ENCODE measurements at regions not wholly inside any gene's neighbourhood (a gene's known extent, or its start where the extent isn't known, plus 50 kb on each side); places are given as distances from the start of the nearest gene placed in this dataset.
"Not testable (repeated sequence)": the region's sequence is repeated elsewhere in the genome, so short reads cannot be mapped to it uniquely, and the experiment has no call there.

GRCh38 chr4:1544861-1545281 is 138.6 kb upstream of the NKX1-1 start:
- Histone ChIP-seq H4K20me1 (ENCODE audit: insufficient read depth, low read length) (no peaks in the 10 kb centered on the region), H3K4me3 (ENCODE audit: insufficient read depth, low read depth, low read length) (no peak overlapping the region), H3K9me3 (ENCODE audit: insufficient read depth, low read depth, low read length) (no peaks in the 10 kb centered on the region), H3K9ac (ENCODE audit: low read length) (no peak overlapping the region), H3K36me3 (ENCODE audit: insufficient read depth, low read length) (no peaks in the 10 kb centered on the region), H2AFZ (ENCODE audit: low read depth, low read length) (no peak overlapping the region), H3K4me1 (ENCODE audit: insufficient read depth, low read length) (no peaks in the 10 kb centered on the region), H3K27ac (ENCODE audit: low read depth, low read length) (no peak overlapping the region), H3K27me3 (ENCODE audit: insufficient read depth, low read length) (no peaks in the 10 kb centered on the region), H3K4me2 (ENCODE audit: low read length) (no peak overlapping the region), H3K79me2 (ENCODE audit: insufficient read depth, low read length) (no peaks in the 10 kb centered on the region)
- TF ChIP-seq CTCF (IDR thresholded peaks at IDR 0.05; ENCODE audit: insufficient read depth, low read depth, low read length) (no peak), EZH2 (IDR thresholded peaks at IDR 0.05; ENCODE audit: insufficient read depth, low read length) (no peak)
- Mint-ChIP-seq H3K4me1 (ENCODE audit: low read depth, unreplicated experiment) (no peaks in the 10 kb centered on the region), H3K27ac (ENCODE audit: unreplicated experiment) (no peak overlapping the region), H3K4me3 (ENCODE audit: unreplicated experiment) (no peak overlapping the region), H3K9me3 (ENCODE audit: unreplicated experiment) (no peaks in the 10 kb centered on the region), H3K36me3 (ENCODE audit: low read depth, unreplicated experiment) (no peaks in the 10 kb centered on the region), H3K27me3 (ENCODE audit: low read depth, unreplicated experiment) (peaks cover 38% of the 10 kb centered on the region)
- DNase-seq (ENCODE audit: low read depth): no peak
- FAIRE-seq: no peak

GRCh38 chr4:1544435-1544834 is 138.2 kb upstream of the NKX1-1 start:
- not testable (repeated sequence) for DNase-seq (ENCODE audit: low read depth); H3K79me2 ChIP-seq (ENCODE audit: insufficient read depth, low read length); H2AFZ ChIP-seq (ENCODE audit: low read depth, low read length); H3K4me2 ChIP-seq (ENCODE audit: low read length); H3K36me3 ChIP-seq (ENCODE audit: insufficient read depth, low read length); H3K4me1 ChIP-seq (ENCODE audit: insufficient read depth, low read length); H3K27ac ChIP-seq (ENCODE audit: low read depth, low read length); H3K9me3 ChIP-seq (ENCODE audit: insufficient read depth, low read depth, low read length); H3K36me3 Mint-ChIP-seq (ENCODE audit: low read depth, unreplicated experiment); H3K4me1 Mint-ChIP-seq (ENCODE audit: low read depth, unreplicated experiment); FAIRE-seq; H3K9me3 Mint-ChIP-seq (ENCODE audit: unreplicated experiment); H4K20me1 ChIP-seq (ENCODE audit: insufficient read depth, low read length); H3K27me3 ChIP-seq (ENCODE audit: insufficient read depth, low read length); H3K9ac ChIP-seq (ENCODE audit: low read length); H3K4me3 ChIP-seq (ENCODE audit: insufficient read depth, low read depth, low read length); H3K4me3 Mint-ChIP-seq (ENCODE audit: unreplicated experiment); H3K27ac Mint-ChIP-seq (ENCODE audit: unreplicated experiment)
- peaks cover 39% of the 10 kb centered on the region for H3K27me3 Mint-ChIP-seq (ENCODE audit: low read depth, unreplicated experiment)

- Histone ChIP-seq H3K36me3 (ENCODE audit: insufficient read depth, low read length) (no peaks in the 10 kb centered on the region), H3K9ac (ENCODE audit: low read length) (no peak overlapping the region), H3K27ac (ENCODE audit: low read depth, low read length) (no peak overlapping the region), H3K9me3 (ENCODE audit: insufficient read depth, low read depth, low read length) (no peaks in the 10 kb centered on the region), H3K4me2 (ENCODE audit: low read length) (no peak overlapping the region), H3K4me3 (ENCODE audit: insufficient read depth, low read depth, low read length) (no peak overlapping the region), H3K27me3 (ENCODE audit: insufficient read depth, low read length) (no peaks in the 10 kb centered on the region), H3K79me2 (ENCODE audit: insufficient read depth, low read length) (no peaks in the 10 kb centered on the region), H4K20me1 (ENCODE audit: insufficient read depth, low read length) (no peaks in the 10 kb centered on the region), H3K4me1 (ENCODE audit: insufficient read depth, low read length) (no peaks in the 10 kb centered on the region), H2AFZ (ENCODE audit: low read depth, low read length) (no peak overlapping the region)
- H3K36me3 Mint-ChIP-seq (ENCODE audit: low read depth, unreplicated experiment): no peaks in the 10 kb centered on the region
- H3K4me1 Mint-ChIP-seq (ENCODE audit: low read depth, unreplicated experiment): no peaks in the 10 kb centered on the region
- TF ChIP-seq EZH2 (IDR thresholded peaks at IDR 0.05; ENCODE audit: insufficient read depth, low read length): no peak
- no peak for TF ChIP-seq CTCF (IDR thresholded peaks at IDR 0.05; ENCODE audit: insufficient read depth, low read depth, low read length)
- no peaks in the 10 kb centered on the region for H3K9me3 Mint-ChIP-seq (ENCODE audit: unreplicated experiment)
- H3K4me3 Mint-ChIP-seq (ENCODE audit: unreplicated experiment): no peak overlapping the region
- H3K27me3 Mint-ChIP-seq (ENCODE audit: low read depth, unreplicated experiment): peaks cover 41% of the 10 kb centered on the region
- DNase-seq (ENCODE audit: low read depth) (no peak), FAIRE-seq (no peak)
- no peak overlapping the region for H3K27ac Mint-ChIP-seq (ENCODE audit: unreplicated experiment)
These were observed 137.7 kb upstream of the NKX1-1 start for GRCh38 chr4:1543976-1544375.

All from astrocyte (in vitro differentiated cells and primary cell).